SU-DHL-6 (cell line): ENCODE measurements at regions not wholly inside any gene's neighbourhood (a gene's known extent, or its start where the extent isn't known, plus 50 kb on each side); places are given as distances from the start of the nearest gene placed in this dataset.

Experiments
- EZH2phosphoT487 ChIP-seq: fragments of 200-600 bp; sonication (generic), shearing (Covaris generic); conservative IDR thresholded peaks from 2 replicates; pipeline ENCODE4 v1.6.1; 2018; ENCODE audit warnings: mild to moderate bottlenecking, antibody characterized with exemption, low read length, moderate library complexity, mixed read lengths
- TF ChIP-seq, protein P1 (sequence below): fragments of 200-600 bp; sonication (generic); IDR thresholded peaks from one replicate; pipeline ENCODE4 v1.5.1; 2017; ENCODE audit warnings: antibody characterized with exemption, mild to moderate bottlenecking, low read length, moderate library complexity; ENCODE audit not compliant: insufficient read depth, poor library complexity, severe bottlenecking

GRCh38 chr5:53277491-53277890 is 167.9 kb upstream of the MOCS2 start:
- TF ChIP-seq, protein P1, sequence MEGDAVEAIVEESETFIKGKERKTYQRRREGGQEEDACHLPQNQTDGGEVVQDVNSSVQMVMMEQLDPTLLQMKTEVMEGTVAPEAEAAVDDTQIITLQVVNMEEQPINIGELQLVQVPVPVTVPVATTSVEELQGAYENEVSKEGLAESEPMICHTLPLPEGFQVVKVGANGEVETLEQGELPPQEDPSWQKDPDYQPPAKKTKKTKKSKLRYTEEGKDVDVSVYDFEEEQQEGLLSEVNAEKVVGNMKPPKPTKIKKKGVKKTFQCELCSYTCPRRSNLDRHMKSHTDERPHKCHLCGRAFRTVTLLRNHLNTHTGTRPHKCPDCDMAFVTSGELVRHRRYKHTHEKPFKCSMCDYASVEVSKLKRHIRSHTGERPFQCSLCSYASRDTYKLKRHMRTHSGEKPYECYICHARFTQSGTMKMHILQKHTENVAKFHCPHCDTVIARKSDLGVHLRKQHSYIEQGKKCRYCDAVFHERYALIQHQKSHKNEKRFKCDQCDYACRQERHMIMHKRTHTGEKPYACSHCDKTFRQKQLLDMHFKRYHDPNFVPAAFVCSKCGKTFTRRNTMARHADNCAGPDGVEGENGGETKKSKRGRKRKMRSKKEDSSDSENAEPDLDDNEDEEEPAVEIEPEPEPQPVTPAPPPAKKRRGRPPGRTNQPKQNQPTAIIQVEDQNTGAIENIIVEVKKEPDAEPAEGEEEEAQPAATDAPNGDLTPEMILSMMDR, result no peak
- no peak for TF ChIP-seq EZH2phosphoT487
